Osteocyte (in vitro differentiated cells): ENCODE measurements at regions not wholly inside any gene's neighbourhood (a gene's known extent, or its start where the extent isn't known, plus 50 kb on each side); places are given as distances from the start of the nearest gene placed in this dataset.

Source experiments
- DNase-seq: peaks from one replicate; pipeline ENCODE4 v3.0.0; 2021; ENCODE audit warnings: mixed read lengths; ENCODE audit not compliant: unreplicated experiment; ENCODE audit errors: extremely low spot score
- H3K27ac Mint-ChIP-seq: one replicate; pipeline ENCODE4 v1.8.0; 2021; ENCODE audit warnings: mild to moderate bottlenecking, mixed read lengths; ENCODE audit not compliant: unreplicated experiment
- H3K27me3 Mint-ChIP-seq: one replicate; pipeline ENCODE4 v1.8.0; 2021; ENCODE audit warnings: mixed read lengths; ENCODE audit not compliant: unreplicated experiment
- H3K36me3 Mint-ChIP-seq: one replicate; pipeline ENCODE4 v1.8.0; 2021; ENCODE audit warnings: mixed read lengths; ENCODE audit not compliant: unreplicated experiment
- H3K4me1 Mint-ChIP-seq: one replicate; pipeline ENCODE4 v1.8.0; 2021; ENCODE audit warnings: mixed read lengths; ENCODE audit not compliant: unreplicated experiment
- H3K4me3 Mint-ChIP-seq: one replicate; pipeline ENCODE4 v1.8.0; 2021; ENCODE audit warnings: mild to moderate bottlenecking, moderate library complexity, mixed read lengths; ENCODE audit not compliant: unreplicated experiment
- H3K9me3 Mint-ChIP-seq: one replicate; pipeline ENCODE4 v1.8.0; 2021; ENCODE audit warnings: mixed read lengths; ENCODE audit not compliant: unreplicated experiment
- CTCF ChIP-seq: fragments of 200-600 bp; sonication (generic); IDR thresholded peaks from 2 replicates; pipeline ENCODE4 v1.5.0; 2021; ENCODE audit warnings: antibody characterized with exemption, mild to moderate bottlenecking, moderate library complexity

GRCh38 chr22:47597041-47597440 is 834.6 kb downstream of the TBC1D22A start:
- DNase-seq, result peak; percentile 73
- Mint-ChIP-seq H3K27me3 (no peaks in the 10 kb centered on the region), H3K27ac (no peak overlapping the region), H3K36me3 (peaks cover 2% of the 10 kb centered on the region), H3K9me3 (peaks cover 39% of the 10 kb centered on the region), H3K4me3 (no peak overlapping the region), H3K4me1 (no peaks in the 10 kb centered on the region)
- TF ChIP-seq CTCF, result no peak

DNA sequence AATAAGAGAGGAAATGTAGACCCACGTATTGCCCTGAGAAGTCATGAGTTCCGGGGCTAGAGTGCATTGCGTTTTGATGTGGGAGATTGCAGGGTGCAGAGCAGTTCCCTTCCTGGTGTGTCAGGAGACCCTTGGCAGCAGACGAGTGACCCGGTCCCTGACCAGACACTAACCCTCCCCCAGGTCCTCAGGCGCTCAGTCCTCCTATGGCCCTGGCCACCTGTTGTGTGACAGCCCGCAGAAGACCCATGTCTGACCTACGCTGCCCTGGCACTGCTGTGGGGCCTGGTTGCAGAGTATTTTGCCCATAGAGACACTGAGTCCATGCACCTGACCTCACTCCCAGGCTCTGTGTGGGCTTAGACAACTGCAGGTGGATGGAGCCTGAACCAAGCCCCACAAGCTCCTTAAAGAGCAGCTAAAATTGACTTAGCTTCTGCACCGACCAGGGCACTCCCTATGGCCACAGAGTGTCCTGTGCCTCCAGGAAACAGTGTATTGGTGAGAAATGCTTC is 833.8 kb downstream of the TBC1D22A start:
- Mint-ChIP-seq H3K4me3 (no peak overlapping the region), H3K9me3 (peaks cover 34% of the 10 kb centered on the region), H3K36me3 (no peaks in the 10 kb centered on the region), H3K27ac (no peak overlapping the region), H3K27me3 (no peaks in the 10 kb centered on the region), H3K4me1 (no peaks in the 10 kb centered on the region)
- TF ChIP-seq CTCF, result no peak
- DNase-seq, result peak; percentile 75

GRCh38 chr22:47594836-47595521 is 832.5 kb downstream of the TBC1D22A start:
- H3K27ac Mint-ChIP-seq, result no peak overlapping the region
- TF ChIP-seq CTCF, result no peak
- H3K27me3 Mint-ChIP-seq, result no peaks in the 10 kb centered on the region
- no peaks in the 10 kb centered on the region for H3K36me3 Mint-ChIP-seq
- peaks cover 36% of the 10 kb centered on the region for H3K9me3 Mint-ChIP-seq
- no peaks in the 10 kb centered on the region for H3K4me1 Mint-ChIP-seq
- no peak overlapping the region for H3K4me3 Mint-ChIP-seq
- DNase-seq, result peak; percentile 51

DNA sequence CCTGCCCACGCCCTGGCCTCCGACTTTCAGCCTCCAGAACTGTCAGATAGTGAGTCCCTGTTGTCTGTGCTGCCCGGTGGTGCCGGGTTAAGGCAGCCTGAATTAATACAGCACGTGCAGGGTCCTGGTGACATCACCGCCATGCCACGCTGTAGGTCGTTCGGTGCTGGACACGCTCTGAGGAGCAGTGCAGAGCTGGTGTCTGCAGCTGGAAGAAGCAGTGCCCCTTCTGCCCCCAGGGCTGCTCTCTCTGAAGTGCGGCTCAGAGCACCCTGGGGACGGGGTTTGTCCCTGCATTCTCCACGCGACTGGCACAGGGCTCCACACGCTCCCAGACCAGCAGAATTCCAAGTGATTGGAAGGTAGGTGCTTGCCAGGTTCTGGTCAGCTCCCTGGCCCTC is 831.5 kb downstream of the TBC1D22A start:
- Mint-ChIP-seq H3K27me3 (no peaks in the 10 kb centered on the region), H3K4me3 (no peak overlapping the region), H3K4me1 (no peaks in the 10 kb centered on the region), H3K36me3 (no peaks in the 10 kb centered on the region), H3K9me3 (peaks cover 32% of the 10 kb centered on the region), H3K27ac (no peak overlapping the region)
- DNase-seq, result peak; percentile 75
- TF ChIP-seq CTCF, result no peak

- TF ChIP-seq CTCF, result no peak
- H3K36me3 Mint-ChIP-seq, result no peaks in the 10 kb centered on the region
- peaks cover 36% of the 10 kb centered on the region for H3K9me3 Mint-ChIP-seq
- peak; percentile 66 for DNase-seq
- H3K27me3 Mint-ChIP-seq, result no peaks in the 10 kb centered on the region
- H3K4me1 Mint-ChIP-seq, result no peaks in the 10 kb centered on the region
- no peak overlapping the region for H3K27ac Mint-ChIP-seq
- no peak overlapping the region for H3K4me3 Mint-ChIP-seq
Observed at GRCh38 chr22:47593291-47593690, 830.8 kb downstream of the TBC1D22A start.
